ENCODE measurements at regions not wholly inside any gene's neighbourhood (a gene's known extent, or its start where the extent isn't known, plus 50 kb on each side); places are given as distances from the start of the nearest gene placed in this dataset.

GRCh38 chr11:69409812-69410645, 71.4 kb upstream of the LINC01488 start:
- TF ChIP-seq, protein P1, sequence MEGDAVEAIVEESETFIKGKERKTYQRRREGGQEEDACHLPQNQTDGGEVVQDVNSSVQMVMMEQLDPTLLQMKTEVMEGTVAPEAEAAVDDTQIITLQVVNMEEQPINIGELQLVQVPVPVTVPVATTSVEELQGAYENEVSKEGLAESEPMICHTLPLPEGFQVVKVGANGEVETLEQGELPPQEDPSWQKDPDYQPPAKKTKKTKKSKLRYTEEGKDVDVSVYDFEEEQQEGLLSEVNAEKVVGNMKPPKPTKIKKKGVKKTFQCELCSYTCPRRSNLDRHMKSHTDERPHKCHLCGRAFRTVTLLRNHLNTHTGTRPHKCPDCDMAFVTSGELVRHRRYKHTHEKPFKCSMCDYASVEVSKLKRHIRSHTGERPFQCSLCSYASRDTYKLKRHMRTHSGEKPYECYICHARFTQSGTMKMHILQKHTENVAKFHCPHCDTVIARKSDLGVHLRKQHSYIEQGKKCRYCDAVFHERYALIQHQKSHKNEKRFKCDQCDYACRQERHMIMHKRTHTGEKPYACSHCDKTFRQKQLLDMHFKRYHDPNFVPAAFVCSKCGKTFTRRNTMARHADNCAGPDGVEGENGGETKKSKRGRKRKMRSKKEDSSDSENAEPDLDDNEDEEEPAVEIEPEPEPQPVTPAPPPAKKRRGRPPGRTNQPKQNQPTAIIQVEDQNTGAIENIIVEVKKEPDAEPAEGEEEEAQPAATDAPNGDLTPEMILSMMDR (IDR thresholded peaks at IDR 0.05), result no peak
- TF ChIP-seq POLR2AphosphoS5 (IDR thresholded peaks at IDR 0.05), result no peak
- TF ChIP-seq POLR2A (IDR thresholded peaks at IDR 0.05), result no peak

Measured in prostate gland (tissue), 2 donors.